ENCODE measurements at regions not wholly inside any gene's neighbourhood (a gene's known extent, or its start where the extent isn't known, plus 50 kb on each side); places are given as distances from the start of the nearest gene placed in this dataset.

DNA sequence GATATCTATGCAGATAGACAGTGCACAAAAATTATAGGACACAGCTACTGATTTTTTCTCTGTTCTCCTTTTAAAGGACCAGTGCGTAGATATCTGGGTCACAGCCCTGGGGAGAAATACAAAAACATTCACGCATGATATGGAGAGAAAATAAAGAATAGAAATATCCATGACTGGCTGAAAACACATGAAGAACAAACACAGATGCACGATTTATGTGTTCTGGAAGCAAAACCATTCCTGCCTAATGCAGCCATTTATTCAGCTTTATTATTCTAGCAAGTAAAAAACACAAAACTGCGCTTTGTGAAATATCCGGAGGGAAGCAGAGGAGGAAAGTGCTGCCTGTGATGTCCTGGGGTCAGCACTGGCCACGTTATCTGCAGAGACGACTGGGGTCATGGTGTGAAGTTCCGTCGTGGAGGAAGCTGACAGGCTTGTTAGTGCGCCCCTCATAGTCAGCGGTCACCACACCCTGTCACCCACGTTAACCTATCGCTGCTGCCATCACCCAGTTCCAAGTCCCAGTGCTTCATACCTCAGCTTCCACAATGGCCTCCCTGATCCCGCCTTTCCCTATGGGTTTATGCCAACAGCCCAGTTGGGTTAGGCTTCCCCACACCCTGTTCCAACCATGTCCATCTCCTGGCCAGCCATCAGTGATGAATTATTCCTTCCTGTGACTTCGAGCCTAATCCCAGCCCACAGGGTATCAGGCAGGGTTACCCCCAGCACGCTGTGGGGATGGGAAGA lies 86.6 kb upstream of the RPS6KA2 start:
- DNase-seq, result no peak
- no peak overlapping the region for H3K27ac ChIP-seq
- TF ChIP-seq, protein P1, sequence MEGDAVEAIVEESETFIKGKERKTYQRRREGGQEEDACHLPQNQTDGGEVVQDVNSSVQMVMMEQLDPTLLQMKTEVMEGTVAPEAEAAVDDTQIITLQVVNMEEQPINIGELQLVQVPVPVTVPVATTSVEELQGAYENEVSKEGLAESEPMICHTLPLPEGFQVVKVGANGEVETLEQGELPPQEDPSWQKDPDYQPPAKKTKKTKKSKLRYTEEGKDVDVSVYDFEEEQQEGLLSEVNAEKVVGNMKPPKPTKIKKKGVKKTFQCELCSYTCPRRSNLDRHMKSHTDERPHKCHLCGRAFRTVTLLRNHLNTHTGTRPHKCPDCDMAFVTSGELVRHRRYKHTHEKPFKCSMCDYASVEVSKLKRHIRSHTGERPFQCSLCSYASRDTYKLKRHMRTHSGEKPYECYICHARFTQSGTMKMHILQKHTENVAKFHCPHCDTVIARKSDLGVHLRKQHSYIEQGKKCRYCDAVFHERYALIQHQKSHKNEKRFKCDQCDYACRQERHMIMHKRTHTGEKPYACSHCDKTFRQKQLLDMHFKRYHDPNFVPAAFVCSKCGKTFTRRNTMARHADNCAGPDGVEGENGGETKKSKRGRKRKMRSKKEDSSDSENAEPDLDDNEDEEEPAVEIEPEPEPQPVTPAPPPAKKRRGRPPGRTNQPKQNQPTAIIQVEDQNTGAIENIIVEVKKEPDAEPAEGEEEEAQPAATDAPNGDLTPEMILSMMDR (IDR thresholded peaks at IDR 0.05), result no peak
- no peak for TF ChIP-seq POLR2A (IDR thresholded peaks at IDR 0.05)
- H3K4me1 ChIP-seq, result no peaks in the 10 kb centered on the region
- H3K9me3 ChIP-seq, result peaks cover 0 to 4% (median 0%) of the 10 kb centered on the region in 4 donors
- H3K36me3 ChIP-seq, result no peaks in the 10 kb centered on the region
- H3K27me3 ChIP-seq, result no peaks in the 10 kb centered on the region
- no peak overlapping the region for H3K4me3 ChIP-seq

DNA sequence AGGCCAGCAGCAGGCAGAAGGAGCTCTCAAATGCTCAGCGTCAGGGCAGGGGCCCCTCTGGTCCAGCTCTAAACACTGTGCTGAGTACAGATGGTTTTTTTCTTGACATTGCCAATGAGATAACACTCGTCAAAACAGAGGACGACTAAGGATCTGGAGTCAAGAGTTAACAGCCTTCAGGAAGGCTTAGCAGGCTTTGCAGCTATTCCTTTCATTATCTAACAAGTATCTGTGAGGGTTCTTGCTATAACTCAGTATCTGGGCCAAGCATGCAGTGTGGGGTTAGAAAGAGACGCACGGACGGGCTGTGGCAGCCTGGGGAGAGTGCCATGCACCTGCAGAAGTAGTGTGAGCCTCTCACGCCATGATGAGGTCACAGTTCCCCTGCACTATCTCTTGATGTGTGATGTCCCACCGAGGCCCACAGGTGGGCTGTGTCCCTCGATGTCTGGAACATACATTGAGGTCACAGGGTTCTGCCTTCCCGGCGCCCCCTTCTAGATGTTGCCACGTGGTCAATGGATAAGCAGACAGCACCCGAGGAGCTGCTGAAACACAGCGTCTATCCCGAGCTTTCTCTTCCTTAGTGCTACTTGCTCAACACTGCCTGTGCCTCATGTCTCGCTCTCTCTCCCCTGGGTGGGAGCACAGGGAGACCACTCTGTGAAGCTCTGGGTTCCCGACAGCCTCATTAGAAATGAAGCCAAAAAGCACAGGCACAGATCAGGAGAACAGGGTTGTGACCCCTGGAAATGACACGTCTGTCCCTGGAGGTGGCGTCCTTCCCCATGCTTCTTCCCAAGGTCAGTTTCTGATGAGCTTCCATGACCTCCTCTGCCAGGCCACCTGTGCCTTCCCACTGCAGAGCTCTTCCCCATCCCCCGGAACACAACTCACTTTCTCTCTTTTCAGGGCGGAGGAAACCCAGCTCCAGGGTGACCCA lies 85.5 kb upstream of the RPS6KA2 start:
- Histone ChIP-seq H3K27ac (no peak overlapping the region), H3K9me3 (peaks cover 0 to 4% (median 0%) of the 10 kb centered on the region in 4 donors), H3K27me3 (no peaks in the 10 kb centered on the region), H3K4me1 (no peaks in the 10 kb centered on the region), H3K4me3 (no peak overlapping the region), H3K36me3 (no peaks in the 10 kb centered on the region)
- no peak for DNase-seq
- TF ChIP-seq, protein P1 (IDR thresholded peaks at IDR 0.05), result no peak
- TF ChIP-seq POLR2A (IDR thresholded peaks at IDR 0.05), result no peak

DNA sequence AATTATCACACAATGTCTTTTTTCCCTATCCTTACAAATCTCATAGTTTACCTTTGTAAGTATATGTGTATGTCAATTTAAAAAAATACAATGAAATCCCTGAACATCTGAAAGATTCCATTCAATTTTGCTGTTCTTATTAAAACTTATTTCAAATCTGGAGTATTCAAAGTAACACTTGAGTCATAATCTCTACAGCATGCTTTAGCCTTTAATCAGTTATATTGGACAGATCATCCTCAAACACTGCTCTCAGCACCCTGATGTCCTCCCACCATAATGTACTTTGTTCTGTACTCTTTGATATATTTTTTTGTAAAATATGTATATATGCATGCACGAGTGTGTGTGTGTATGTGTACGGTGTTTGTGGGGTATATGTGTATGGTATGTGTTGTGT lies 83.0 kb upstream of the RPS6KA2 start:
- TF ChIP-seq, protein P1 (IDR thresholded peaks at IDR 0.05), result no peak
- TF ChIP-seq POLR2A (IDR thresholded peaks at IDR 0.05), result no peak
- Histone ChIP-seq H3K4me1 (no peaks in the 10 kb centered on the region), H3K9me3 (peaks cover 0 to 4% (median 0%) of the 10 kb centered on the region in 4 donors)

DNA sequence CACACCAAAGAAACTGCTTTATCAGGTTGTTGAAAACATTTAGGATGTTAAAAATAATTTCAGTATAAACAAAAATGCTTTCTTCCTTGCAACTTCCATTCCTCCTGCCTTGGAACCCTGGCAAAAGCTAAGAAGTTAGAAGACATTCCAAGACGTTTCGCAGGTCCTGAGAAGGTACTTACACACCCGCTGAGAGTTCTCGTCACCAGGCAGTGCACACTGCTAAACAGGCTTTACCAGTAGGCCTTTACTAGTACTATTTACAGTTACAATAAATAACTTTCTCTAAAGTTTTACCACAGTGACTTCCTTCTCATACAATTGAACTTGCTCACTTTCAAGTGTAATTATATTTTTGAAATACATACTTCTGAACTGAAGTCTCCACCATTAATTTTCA lies 81.4 kb upstream of the RPS6KA2 start:
- Histone ChIP-seq H3K4me3 (no peak overlapping the region), H3K4me1 (no peaks in the 10 kb centered on the region), H3K27me3 (no peaks in the 10 kb centered on the region), H3K36me3 (no peaks in the 10 kb centered on the region), H3K9me3 (peaks cover 0 to 4% (median 0%) of the 10 kb centered on the region in 4 donors), H3K27ac (no peak overlapping the region)
- TF ChIP-seq, protein P1 (IDR thresholded peaks at IDR 0.05), result no peak
- TF ChIP-seq POLR2A (IDR thresholded peaks at IDR 0.05), result no peak
- DNase-seq, result no peak

More for the DNA sequence above, 83.0 kb upstream of the RPS6KA2 start:
- Histone ChIP-seq H3K4me3 (no peak overlapping the region), H3K27me3 (no peaks in the 10 kb centered on the region), H3K27ac (no peak overlapping the region), H3K36me3 (no peaks in the 10 kb centered on the region)
- DNase-seq, result no peak

DNA sequence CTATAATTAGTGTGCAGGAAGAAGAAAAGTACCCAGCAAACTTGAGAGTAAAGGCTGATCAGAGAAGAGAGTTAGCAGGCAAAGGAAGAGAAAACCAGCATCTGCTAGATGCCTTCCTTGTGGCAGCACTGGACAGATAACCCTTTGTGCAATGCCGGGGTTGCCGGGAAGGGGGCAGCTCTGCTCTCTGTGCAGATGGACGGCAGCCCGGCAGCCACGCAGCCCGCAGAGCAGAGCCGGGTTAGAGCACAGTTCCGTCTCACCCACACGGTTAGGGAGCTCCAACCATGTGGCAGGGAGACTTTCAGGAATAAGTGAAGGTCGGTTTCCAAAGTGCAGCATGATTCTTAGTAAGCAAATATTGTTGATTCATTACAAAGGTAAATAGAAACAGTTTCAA lies 80.0 kb upstream of the RPS6KA2 start:
- peak in 2 of 3 donors; percentile 21 to 60 for DNase-seq
- no peaks in the 10 kb centered on the region for H3K36me3 ChIP-seq
- H3K27me3 ChIP-seq, result no peaks in the 10 kb centered on the region
- H3K4me1 ChIP-seq, result no peaks in the 10 kb centered on the region
- peaks cover 0 to 2% (median 0%) of the 10 kb centered on the region in 4 donors for H3K9me3 ChIP-seq
- TF ChIP-seq, protein P1 (IDR thresholded peaks at IDR 0.05), result peak in 4 of 6 experiments; percentile 21 to 52 (median 30)
- TF ChIP-seq POLR2A (IDR thresholded peaks at IDR 0.05), result no peak
- no peak overlapping the region for H3K27ac ChIP-seq
- H3K4me3 ChIP-seq, result no peak overlapping the region
